M059J (cell line): ENCODE measurements at regions not wholly inside any gene's neighbourhood (a gene's known extent, or its start where the extent isn't known, plus 50 kb on each side); places are given as distances from the start of the nearest gene placed in this dataset.
"Not testable (repeated sequence)": the region's sequence is repeated elsewhere in the genome, so short reads cannot be mapped to it uniquely, and the experiment has no call there.

ENCODE experiments used
- DNase-seq: peaks from one replicate; pipeline ENCODE4 v3.0.0-alpha.2; 2012; ENCODE audit warnings: low read depth

DNA sequence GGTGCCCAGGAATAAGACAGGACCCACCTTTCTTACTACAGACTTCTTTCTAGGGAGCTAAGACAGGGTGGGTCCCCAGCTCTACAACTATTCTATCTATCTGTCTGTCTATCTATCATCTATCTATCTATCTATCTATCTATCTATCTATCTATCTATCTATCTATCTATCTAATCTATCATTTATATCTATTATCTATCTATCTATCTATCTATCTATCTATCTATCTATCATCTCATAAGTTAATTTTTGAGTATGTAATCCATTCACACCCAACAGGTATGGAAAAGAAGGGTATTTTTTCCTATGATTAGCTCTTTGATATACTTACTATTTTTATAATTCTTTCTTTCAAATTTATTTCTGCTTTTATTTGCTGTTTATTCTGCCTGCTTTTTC lies 55.9 kb downstream of the BAMBI start:
- no peak for DNase-seq

DNA sequence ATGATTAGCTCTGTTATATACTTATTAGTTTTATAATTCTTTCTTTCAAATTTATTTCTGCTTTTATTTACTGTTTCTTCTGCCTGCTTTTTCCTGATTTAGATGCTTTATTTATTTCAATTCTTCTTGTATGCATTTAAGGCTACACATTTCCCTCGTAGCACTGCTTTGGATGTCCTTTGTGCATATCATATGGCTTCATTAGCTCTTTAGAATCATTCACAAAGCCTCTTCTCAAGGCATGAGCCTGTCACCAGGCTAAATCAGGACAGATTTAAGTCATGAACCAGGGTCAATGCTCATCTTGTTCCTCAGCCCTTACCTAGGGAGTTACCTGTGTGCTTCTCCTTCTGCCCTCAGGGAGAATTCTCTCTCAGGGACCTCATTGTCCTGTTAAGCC lies 56.3 kb downstream of the BAMBI start:
- no peak for DNase-seq

DNA sequence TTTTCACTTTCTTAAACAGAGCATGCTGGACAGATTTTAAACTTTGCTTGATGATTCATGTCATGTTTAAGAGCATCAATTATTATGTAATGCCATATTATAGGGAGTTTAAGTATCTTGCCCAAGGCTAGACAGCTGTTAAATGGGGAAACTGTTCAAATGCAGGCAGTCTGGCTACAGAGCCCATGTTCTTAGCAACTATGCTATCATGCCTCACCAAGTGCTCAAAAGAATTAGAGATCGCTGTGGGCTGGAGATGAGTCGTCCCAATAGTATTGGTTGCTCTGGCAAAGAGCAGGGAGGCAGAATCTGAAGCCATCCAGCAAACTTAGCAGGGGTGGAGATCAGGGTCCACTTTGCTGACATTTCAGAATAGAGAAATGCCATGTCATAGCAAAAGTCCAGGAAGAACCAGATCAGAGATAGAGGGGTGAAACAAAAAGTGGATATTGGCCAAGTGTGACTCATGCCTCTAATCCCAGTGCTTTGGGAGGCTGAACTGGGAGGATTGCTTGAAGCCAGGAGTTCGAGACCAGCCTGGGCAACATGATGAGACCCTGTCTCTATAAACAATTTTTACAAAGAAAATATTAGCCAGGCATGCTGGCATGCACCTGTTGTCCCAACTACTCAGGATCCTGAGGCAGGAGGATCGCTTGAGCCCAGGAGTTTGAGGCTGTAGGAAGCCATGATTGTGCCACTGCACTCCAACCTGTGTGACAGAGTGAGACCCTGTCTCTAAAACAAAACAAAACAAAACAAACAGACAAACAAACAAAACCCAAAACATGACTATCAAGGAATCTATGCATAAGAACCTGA lies 57.8 kb downstream of the BAMBI start:
- DNase-seq: peak; percentile 78

DNA sequence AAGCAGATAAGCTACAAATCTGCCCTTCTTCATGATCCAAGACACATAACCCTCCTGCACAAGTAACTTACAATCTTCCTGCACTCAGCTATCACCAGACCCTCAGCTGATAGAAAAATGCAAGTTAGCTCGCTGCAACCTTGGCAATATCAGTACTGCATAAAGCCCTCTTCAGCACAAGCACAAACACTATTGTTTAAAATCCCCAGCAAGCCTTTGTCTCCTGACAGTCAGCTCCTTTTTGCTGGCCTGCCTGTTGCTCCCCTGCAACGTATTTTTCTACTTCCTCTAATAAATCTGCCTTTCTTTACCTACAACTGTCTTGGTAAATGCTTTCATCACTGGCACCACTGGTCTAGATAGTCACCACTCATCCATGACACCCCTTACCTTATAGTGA lies 59.8 kb downstream of the BAMBI start:
- no peak for DNase-seq

DNA sequence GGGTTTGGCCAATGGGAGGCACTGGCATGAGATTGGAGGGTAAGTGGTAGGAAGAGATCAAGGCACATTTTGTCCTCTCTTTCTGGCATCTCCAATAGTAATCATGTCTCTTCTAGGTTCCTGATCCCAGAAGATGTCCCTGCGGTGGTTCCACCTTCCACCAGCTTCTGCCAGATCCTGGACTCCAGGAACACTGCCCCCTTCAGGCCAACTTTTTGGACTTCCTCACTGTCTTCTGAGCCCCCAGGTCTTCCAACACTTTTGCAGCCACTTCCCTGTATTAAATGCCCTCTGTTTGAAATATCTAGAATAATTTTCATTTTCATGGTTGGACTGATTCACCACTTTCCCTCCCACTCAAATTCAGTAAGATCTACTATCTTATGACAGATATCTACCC lies 60.9 kb downstream of the BAMBI start:
- no peak for DNase-seq

DNA sequence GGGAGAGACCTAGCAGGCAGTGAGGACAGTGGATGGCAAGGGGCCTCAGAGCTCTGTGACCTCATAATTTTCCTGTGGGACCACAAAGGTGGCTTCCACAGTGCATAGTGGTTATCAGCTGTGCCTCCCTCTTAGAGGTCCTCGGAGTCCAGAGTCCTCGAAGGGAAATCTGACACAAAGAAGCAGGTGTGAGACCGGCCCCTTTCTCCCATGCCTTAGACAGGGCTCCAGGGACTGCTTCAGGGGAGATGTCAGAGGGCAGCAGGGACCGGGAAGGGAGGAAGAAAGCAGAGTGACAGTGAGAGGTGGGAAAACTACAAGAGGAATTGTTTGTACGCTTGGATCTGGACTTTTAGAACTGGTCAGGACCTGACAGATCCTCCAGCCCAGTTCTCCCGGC lies 66.3 kb downstream of the BAMBI start:
- DNase-seq: no peak

DNA sequence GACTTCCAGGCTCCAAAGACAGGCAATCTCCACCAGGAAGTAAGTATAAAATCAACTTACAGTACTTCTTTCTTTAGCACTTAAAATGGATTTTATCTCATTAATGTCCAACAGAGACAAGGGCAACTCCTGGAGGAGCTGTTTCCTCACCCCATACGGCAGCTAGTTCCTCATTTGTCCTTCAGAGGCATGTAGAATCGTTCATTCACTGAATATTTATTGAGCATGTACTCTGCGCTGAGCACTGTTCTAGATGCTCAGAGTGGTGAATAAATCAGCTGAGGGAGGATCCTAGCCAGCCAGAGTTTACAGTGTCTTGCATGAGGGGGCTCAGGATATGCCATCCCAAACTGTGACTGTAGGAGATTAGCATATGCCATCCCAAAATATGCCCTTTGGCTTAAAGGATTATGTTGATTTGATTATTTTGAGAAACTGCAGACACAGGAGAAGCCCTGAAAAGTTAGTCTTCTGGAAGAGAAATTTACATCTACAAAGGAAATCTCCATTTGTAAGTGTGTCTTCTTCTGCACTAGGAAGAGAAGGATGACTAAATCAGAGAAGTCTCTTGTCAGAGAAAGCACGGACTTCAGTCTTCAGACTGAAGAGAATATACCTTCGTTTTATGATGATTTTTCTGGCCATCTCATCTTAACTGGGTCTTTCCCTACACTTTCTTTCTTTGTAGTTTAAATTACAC lies 66.9 kb downstream of the BAMBI start:
- DNase-seq: no peak

DNA sequence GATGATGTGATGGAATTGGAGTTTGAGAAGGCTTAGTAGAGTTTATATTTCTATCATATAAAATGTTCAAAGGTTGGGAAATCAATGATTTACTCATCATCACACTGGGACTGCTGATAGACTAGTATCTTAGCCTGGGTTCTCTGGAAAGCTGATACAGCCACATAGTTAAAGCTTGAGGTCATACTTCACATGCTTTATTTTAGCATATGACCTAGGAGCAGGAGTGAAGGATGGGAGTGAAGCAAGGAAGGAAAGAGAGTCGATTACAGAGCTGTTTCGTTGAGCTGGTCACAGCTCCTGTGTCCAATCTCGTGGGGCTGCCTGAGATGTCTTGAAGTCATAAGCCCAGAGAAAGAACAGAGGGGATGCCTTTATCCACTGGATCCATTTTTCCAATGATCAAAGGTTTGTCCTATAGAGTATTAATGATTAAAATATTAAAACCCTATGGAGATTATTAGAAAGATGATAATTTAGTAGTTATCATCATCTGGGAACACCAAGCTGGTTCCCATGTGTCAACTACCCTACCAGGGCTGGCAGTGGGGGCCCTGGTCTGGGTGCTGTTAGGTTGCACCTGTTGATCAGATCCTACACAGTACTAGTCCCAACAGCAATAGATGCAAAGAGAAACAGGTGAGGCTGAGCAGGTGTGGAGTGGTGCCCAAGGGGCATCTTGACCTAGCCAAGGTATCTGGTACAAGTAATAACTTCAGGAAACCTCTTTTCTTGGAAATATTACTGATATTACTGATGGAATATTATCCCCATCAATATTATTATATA lies 77.8 kb downstream of the BAMBI start:
- DNase-seq: no peak

DNA sequence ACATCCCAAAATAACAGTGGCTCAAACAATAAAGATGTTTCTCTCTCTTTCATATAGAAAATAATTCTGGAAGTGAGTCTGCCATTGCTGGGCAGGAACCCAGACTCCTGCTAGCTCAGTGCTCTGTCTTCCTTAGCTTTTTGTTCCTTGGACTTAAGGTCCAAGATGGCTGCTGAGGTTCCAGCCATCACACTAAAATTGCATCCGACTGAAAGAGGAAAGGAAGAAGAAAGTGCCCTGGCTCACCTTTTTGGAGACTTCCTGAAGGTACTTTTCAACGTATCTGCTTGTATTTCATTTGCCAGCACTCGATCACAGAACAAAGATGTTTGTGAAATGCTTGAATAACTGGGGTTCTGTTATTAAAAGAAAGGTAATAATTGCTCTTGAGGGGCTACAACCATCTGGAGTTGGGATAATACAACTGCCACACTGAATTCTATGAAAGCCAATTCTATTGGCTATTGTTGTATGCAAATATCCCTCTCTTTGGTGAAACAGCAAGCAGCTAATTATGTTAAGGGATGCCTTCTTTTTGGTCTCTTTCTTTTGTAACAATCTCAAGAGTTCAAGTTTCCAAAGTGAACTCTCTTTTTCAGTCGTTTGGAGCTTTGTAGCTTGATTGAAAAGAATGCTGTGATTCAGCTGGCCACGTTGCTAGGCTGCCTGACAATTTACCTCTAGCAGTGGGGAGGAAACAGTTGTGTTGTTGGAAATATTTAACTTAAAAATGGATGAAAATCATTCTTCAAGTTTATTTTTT lies 83.9 kb downstream of the BAMBI start:
- DNase-seq: no peak

DNA sequence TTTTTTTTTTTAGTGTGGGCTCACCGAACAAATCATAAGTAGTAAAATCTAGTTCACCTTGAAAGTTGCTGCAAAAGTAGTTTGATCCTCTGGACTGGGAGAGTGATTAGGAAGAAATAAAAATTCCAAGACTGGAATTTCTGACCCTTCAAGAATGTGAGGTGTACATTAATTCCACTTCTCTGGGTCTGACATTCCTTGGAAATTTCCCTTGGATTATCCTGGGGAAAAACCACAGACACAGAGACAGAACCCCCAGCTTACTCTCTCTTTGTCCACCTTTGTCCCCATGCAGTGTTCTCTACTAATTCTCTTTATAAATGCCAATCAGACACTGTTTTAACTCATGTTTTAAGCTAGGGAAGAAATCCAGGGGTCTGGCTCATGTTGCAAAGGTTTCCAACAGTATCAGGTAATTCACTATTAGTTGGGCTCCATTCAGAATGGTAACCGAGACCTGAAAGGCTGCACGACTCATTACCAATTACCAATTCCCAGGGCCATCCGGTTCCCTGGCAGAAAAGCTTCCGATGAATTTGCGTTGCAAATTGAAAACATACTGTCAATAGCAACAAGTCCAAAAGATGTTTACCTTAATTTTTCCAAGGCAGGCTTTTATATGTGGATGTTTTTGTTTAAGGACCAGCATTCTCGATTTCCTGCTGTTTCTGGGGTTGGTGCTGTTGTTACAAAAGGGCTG lies 86.3 kb downstream of the BAMBI start:
- no peak for DNase-seq

DNA sequence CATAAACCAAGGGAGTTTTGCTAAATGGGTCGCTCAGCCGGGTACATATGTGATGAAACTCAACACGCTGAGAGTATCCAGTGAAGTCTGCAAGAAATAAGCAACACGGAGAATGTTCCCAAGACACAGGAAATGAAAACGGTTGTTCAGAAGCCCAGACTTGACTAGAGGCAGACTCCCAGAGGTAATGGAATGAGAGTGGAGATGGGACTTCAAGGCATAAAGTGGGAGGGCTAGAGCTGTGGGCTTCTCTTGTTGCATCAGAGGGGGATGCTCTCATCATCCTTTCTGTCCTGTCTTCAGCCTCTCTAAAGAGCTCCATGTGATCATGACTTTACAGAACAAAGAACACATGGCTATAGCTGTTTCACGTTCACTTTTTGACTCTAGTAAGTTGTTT lies 88.3 kb downstream of the BAMBI start:
- DNase-seq: no peak

DNA sequence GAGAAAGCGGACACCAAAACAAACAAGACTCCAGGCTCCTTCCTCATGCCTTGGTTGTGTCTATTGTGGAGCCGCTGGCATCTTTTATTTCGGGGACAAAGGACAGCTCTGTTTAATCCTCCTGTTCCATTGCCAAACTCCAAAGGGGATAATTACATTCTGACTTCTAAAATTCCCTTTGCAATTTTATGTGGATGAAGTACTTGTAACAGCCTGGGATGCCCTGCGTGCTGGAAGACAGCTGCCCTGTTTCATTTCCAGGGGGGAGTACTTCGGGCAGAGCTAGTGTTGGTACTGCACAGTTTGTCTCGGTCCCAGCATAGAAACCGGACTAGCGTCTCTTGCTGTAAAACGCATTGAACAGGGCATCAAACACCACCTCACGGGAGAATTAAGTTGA lies 90.9 kb downstream of the BAMBI start:
- DNase-seq: no peak

DNA sequence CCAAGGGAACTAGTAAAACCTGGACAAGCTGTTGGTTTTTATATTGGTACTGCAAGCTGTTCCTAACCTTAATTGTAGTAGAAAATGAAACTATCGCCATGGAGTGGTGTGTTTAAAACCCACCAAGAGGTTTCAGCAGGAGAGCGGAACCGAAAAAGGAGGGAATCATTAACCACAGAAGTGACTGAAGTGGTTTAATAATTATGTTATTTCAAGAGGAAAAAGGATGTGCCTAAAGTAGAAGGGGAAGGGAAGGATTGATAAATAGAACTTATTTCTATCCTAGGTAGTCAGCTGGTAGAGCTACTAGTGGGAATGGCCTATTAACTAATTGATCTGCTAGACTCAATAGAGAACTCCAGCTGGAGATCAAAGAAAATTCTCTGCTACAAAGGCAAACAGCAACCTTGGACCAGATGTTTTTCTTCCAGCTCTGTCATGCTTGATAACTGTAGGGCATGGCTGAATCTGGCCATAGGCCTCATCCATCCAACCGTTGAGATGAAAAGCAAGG lies 91.8 kb downstream of the BAMBI start:
- DNase-seq: no peak

DNA sequence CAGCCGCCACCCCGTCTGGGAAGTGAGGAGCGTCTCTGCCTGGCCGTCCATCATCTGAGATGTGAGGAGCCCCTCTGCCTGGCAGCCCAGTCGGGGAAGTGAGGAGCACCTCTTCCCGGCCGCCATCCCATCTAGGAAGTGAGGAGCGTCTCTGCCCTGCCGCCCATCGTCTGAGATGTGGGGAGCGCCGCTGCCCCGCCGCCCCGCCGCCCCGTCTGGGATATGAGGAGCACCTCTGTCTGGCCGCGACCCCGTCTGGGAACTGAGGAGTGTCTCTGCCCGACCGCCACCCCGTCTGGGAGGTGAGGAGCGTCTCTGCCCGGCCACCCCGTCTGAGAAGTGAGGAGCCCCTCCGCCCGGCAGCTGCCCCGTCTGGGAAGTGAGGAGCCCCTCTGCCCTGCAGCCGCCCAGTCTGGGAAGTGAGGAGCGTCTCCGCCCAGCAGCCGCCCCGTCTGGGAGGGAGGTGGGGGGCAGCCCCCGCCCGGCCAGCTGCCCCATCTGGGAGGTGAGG lies 94.3 kb downstream of the BAMBI start:
- not testable (repeated sequence) for DNase-seq

DNA sequence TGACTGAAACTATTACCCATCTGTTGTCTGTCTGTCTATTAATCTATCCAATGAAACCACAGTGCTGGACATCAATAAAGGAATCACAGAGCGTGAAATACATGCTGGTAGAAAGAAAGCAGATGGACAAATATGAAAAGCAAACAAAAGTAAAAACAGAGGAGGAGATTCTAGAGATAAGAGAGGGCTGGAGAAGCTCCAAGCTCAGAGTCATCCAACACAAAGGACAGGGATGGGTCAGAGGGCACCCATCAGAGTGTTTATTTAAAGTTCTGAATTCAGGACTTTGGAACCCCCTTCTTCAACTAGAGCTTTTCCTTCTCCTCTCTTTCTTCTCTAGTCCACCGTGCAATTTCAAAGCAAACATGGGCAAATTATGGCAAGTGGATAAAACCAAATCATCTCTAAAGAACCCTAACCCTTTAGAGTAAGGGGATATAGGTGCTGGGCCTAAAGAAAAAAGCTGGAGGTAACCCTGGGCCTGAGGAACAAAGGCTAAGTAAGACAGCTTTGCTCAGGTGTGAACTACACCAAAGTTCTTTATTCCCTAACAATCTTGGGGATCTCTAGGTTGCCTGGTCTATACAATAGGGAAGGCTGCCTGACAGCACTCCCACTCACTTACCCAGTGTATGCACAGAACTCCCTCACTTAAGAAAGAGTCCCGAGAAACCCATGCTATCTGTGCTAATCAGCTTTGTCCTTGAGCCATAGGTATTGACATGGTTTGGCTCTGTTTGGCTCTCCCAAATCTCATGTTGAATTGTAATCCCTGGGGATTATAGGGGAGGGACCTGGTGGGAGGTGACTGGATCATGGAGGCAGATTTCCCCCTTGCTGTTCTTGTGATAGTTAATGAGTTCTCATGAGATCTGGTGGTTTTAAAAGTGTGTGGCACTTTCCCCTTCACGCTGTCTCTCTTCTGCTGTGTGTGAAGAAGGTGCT lies 97.0 kb downstream of the BAMBI start:
- peak; percentile 12 for DNase-seq

DNA sequence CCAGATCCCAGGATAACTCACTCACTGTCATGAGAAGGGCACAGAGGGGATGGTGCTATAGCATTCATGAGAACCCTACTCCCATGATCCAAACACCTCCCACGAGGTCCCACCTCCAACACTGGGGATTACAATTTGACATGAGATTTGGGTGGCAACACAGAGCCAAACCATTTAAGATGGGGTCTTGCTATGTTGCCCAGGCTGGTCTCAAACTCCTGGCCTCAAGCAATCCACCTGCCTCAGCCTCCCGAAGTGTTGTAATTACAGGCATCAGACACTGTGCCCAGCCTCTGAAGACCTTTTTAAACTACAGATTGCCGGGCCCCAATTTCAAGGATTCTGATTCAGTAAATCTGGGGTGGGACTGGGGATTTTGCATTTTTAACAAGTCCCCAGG lies 98.5 kb downstream of the BAMBI start:
- DNase-seq: no peak

DNA sequence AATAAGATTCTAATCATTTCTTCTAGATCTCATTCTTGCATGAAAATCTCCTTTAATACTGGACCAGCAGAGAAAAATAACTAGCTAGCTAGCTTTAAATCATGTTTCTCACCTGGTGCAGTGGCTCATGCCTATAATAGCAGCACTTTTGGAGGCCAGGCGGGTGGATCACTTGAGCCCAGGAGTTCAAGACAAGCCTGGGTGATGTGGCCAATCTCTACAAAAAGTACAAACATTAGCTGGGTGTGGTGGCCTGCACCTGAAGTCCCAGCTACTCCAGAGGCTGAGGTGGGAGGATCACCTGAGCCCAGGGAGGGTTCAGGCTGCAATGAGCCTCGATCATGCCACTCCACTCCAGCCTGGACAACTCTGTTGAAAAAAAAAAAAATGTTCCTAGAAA lies 99.2 kb downstream of the BAMBI start:
- DNase-seq: no peak

DNA sequence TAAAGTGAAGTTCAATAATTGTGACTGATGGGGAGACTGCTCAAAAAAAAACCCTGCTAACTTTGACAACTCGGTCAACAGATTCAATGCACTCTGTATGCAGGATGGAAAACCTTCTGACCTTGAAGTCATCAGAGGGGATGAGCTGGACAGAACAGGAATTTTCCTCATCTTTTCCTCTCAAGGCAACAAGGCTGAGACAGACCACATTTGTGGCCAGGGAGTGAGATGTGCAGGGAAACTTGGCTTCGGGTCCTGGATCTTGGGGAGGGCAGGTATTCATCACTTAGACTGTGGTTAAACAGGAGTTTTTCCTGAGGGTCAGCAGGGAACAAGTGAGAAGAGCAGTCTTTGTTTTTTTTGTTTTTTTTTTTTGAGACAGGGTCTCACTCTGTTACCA lies 100.6 kb downstream of the BAMBI start:
- peak; percentile 4 for DNase-seq

DNA sequence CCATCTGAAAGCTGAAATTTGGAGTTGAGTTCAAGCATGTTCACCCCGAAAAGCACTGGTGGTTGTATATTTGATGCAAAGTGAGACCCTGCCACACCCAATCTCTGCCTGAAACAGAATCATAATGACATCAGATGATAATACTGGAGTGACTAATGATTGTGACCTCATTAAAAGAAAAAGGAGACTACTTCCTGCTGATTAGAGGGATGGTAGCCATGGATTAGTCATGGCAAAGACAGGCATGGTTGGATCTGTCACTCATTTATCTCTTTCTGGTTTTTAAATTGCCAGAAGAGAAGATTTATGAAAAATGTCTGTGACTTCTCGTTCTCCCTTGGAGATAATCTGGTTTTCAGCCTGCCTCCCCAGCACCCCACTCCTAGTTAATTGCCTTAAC lies 101.2 kb downstream of the BAMBI start:
- DNase-seq: peak; percentile 18

DNA sequence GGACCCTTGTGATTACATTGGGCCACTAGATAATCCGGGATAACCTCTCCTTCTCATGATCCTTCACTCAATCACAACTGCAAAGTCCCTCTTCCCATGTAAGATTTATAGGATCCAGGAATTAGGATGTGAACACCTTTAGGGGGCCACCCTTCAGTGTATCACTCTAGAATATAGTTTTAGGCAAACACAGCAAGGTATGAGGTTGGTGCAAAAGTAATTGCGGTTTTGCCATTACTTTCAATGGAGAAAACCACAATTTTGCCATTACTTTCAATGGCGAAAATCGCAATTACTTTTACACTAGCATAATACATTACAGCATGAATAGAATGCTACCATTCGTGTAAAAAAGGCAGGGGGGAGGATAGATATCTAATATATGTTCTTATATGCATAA lies 104.0 kb downstream of the BAMBI start:
- no peak for DNase-seq
